ENCODE measurements at regions not wholly inside any gene's neighbourhood (a gene's known extent, or its start where the extent isn't known, plus 50 kb on each side); places are given as distances from the start of the nearest gene placed in this dataset.
"Not testable (repeated sequence)": the region's sequence is repeated elsewhere in the genome, so short reads cannot be mapped to it uniquely, and the experiment has no call there.

GRCh38 chr16:60647388-60647787 lies 1388.8 kb downstream of the CDH8 start:
- not testable (repeated sequence) for TF ChIP-seq CTCF (IDR thresholded peaks at IDR 0.05); TAF1 (IDR thresholded peaks at IDR 0.05; ENCODE audit: borderline replicate concordance, low read depth, low read length); EP300 (IDR thresholded peaks at IDR 0.05; ENCODE audit: borderline replicate concordance in 1 of 2, low read depth in 1 of 2, low read length in 1 of 2)
- TF ChIP-seq, protein P1, sequence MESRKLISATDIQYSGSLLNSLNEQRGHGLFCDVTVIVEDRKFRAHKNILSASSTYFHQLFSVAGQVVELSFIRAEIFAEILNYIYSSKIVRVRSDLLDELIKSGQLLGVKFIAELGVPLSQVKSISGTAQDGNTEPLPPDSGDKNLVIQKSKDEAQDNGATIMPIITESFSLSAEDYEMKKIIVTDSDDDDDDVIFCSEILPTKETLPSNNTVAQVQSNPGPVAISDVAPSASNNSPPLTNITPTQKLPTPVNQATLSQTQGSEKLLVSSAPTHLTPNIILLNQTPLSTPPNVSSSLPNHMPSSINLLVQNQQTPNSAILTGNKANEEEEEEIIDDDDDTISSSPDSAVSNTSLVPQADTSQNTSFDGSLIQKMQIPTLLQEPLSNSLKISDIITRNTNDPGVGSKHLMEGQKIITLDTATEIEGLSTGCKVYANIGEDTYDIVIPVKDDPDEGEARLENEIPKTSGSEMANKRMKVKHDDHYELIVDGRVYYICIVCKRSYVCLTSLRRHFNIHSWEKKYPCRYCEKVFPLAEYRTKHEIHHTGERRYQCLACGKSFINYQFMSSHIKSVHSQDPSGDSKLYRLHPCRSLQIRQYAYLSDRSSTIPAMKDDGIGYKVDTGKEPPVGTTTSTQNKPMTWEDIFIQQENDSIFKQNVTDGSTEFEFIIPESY (IDR thresholded peaks at IDR 0.05; ENCODE audit: borderline replicate concordance, low read depth) = not testable (repeated sequence)
- TF ChIP-seq, protein P2, sequence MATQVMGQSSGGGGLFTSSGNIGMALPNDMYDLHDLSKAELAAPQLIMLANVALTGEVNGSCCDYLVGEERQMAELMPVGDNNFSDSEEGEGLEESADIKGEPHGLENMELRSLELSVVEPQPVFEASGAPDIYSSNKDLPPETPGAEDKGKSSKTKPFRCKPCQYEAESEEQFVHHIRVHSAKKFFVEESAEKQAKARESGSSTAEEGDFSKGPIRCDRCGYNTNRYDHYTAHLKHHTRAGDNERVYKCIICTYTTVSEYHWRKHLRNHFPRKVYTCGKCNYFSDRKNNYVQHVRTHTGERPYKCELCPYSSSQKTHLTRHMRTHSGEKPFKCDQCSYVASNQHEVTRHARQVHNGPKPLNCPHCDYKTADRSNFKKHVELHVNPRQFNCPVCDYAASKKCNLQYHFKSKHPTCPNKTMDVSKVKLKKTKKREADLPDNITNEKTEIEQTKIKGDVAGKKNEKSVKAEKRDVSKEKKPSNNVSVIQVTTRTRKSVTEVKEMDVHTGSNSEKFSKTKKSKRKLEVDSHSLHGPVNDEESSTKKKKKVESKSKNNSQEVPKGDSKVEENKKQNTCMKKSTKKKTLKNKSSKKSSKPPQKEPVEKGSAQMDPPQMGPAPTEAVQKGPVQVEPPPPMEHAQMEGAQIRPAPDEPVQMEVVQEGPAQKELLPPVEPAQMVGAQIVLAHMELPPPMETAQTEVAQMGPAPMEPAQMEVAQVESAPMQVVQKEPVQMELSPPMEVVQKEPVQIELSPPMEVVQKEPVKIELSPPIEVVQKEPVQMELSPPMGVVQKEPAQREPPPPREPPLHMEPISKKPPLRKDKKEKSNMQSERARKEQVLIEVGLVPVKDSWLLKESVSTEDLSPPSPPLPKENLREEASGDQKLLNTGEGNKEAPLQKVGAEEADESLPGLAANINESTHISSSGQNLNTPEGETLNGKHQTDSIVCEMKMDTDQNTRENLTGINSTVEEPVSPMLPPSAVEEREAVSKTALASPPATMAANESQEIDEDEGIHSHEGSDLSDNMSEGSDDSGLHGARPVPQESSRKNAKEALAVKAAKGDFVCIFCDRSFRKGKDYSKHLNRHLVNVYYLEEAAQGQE (IDR thresholded peaks at IDR 0.05; ENCODE audit: low read depth, low read length) = not testable (repeated sequence)

Data from SK-N-SH (cell line).